ENCODE measurements at regions not wholly inside any gene's neighbourhood (a gene's known extent, or its start where the extent isn't known, plus 50 kb on each side); places are given as distances from the start of the nearest gene placed in this dataset.
"Not testable (repeated sequence)": the region's sequence is repeated elsewhere in the genome, so short reads cannot be mapped to it uniquely, and the experiment has no call there.

GRCh38 chr9:117864385-117865057 lies 160.3 kb downstream of the TLR4 start:
- no peak for DNase-seq

DNA sequence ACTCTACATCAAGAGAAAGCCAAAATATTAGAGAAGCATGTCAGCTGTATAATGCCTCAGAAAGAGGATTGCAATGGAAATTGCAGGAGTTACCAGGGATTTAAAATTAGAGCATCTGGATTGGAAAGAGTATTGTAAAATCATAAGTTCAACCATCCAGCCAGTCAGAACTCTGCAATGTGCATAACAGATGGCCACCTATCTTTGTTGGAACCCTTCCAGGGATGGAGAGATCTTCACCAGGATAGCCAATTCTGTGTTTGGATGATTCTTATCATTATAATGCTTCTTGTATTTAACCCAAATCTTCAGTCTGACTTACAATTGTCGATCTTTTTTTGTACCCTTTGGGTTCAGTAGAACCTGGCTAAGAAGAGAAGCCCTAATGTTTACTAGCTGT lies 164.4 kb downstream of the TLR4 start:
- no peak for DNase-seq

DNA sequence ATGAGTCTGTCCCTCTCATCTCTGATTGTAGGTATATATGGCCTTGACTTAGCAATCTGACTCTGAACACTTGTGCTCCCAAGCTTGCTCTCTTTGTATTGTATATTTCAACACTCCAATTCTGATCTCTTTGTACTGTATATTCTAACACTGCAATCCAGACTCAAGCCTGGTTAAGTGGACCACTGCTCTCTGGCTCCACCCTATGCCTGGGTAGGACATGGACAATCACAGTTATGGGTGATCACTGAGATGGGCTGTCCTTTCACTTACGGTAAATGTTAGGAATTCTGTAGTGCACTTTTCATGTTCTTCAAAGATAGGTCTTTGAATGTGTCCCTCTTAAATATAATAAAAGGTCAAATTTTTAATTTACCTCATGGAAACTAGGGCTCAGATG lies 165.1 kb downstream of the TLR4 start:
- no peak for DNase-seq

DNA sequence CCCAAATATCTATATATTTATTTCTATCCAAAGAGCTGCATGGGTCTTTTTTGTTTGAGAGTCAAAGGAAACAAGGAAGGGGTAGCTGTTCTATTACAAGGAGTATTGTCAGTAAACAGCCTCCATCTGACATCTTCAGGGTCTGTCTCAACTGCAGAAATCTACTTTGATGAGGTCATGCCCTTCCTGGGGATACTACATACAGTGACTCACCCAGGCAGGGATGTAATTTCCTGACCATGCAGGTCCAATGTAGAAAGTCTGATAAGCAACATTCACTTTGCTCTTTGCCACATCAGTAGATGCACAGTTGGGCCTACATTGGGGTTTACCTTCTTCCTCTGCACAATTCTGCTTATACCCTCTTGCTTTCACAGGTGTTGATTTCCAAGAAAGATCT lies 165.5 kb downstream of the TLR4 start:
- no peak for DNase-seq

- no peak for DNase-seq
These were observed 169.5 kb downstream of the TLR4 start for GRCh38 chr9:117873664-117874063.

DNA sequence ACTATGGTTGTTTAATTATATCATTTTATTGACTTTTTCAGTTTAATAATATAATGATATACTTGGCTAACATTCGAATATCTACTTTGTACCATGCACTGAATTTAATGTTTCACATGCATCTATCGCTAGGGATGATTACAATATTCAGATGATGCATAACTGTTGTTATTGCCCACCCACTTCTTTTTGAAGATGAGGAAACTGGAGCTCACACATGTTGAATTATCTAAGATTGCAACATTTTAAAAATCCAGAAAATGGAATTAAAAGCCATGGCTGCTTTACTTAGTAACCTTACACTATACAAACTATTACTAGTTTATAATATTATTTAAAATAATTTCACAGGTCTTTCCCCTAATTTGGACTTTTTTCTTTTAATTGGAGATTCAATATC lies 171.7 kb downstream of the TLR4 start:
- DNase-seq, result no peak

DNA sequence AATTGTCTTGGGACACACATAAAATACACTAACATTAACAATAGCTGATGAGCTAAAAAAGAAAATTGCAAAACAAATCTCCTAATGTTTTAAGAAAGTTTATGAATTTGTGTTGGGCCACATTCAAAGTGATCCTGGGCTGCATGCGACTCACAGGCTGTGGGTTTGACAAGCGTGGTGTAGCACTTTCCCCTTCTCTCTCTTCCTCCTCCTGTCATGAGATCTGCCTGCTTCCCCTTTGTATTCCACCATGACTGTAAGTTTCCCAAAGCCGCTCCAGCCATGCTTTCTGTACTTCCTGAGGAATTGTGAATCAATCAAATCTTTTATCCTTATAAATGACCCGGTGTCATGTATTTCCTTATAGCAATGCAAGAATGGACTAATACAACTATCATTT lies 178.0 kb downstream of the TLR4 start:
- no peak for DNase-seq

- DNase-seq, result no peak
These were observed 182.4 kb downstream of the TLR4 start for GRCh38 chr9:117886616-117887015.

DNA sequence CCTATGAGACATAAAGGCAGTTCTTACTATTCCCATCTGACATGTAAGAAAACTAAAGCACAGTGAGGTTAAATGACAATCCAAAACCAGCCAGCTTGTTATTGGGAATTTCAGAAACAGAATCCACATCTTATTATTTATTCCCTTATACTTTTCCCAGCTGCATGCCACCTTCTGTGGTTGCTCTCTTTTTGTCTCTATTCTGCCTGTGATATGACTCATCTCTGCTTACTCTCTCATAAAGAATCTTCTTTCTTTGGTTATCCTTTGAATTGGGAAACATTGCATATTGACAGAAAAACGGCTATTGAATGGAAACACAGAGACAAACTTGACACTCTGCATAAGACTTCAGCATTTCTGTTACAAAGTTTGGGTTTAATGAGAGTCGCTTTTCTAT lies 183.2 kb downstream of the TLR4 start:
- DNase-seq, result no peak

- no peak for DNase-seq
These were observed 183.7 kb downstream of the TLR4 start for GRCh38 chr9:117887941-117888340.

GRCh38 chr9:117903453-117903852 lies 199.2 kb downstream of the TLR4 start:
- no peak for DNase-seq

DNA sequence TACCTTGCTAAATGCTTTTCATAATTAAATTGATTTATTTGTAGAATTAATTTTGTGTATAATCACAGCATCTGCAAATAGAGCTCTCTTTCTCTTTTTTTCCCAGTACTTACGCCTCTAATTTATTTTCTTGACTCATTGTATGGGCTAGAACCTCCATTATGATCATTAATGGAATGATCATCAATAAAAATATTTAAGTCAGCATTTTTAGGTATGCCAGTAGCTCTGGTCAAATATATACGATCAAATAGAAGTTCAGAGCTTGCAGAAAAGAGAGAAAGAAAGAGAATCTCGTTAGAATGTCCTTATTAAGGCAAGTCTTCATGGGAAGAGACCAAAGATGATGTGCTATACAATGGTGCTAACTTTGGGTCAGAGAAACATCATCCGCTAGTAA lies 202.6 kb downstream of the TLR4 start:
- no peak for DNase-seq

DNA sequence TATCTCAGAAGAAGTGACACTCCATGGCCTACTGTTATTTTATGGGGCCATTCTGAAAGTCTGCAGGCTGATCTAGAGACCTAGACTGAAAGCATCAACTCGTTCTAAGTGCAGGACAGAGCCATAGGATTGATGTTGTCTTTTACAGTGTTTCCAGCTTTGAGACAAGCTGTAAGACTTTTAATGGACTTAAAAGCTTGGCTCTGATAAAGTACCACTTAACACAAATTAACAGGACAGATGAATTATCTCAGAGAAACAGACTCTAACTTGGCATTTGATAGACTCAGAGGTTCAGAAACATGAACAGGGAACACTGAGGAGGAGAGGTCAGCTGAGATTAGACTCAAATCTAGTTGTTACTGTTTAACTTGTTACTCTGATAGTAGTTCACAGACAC lies 203.2 kb downstream of the TLR4 start:
- no peak for DNase-seq

- no peak for DNase-seq
These were observed 212.1 kb downstream of the TLR4 start for GRCh38 chr9:117916291-117916690.

DNA sequence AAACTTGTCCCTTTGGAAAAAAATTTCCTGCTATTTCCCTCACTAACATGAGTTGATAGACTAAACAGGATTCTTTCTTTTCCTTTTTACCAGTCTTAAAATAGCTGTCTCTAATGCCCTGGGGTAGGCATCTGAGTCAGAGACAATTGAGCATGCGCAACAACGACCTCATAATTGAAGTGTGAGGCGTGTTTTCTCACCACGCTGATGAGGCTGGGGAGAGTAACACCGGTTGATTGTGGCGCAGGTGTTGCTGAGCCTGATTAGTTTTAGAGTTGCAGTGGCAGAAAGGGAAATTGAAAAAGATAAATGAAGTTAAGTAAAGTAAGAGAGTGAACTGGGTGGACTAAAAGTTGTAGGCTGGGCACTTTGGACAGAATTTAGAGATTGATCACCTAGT lies 213.7 kb downstream of the TLR4 start:
- DNase-seq, result no peak

- DNase-seq, result no peak
These were observed 215.3 kb downstream of the TLR4 start for GRCh38 chr9:117919538-117919937.

- DNase-seq, result no peak
These were observed 221.9 kb downstream of the TLR4 start for GRCh38 chr9:117926031-117926658.

- DNase-seq, result no peak
These were observed 223.2 kb downstream of the TLR4 start for GRCh38 chr9:117927354-117927753.

DNA sequence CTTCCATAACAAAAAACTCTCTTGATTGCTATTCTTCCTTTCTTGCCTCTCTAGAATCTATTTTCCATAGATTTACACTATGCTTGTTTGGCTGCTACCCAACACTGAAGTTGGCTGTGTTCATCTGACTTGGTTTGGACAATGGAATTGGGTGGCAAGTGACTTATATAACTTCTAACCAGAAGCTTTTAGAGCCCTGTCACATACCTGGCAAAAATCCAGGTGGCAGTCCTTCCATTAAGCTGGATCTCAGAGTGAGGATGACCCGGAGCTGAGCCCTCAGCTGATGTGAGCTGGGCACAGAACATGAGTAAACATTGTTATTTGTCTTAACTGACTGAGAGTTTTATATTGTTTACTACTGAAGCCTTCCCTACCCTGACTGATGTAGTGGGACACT lies 225.7 kb downstream of the TLR4 start:
- no peak for DNase-seq

GRCh38 chr9:117932585-117932984 lies 228.4 kb downstream of the TLR4 start:
- DNase-seq, result no peak

DNA sequence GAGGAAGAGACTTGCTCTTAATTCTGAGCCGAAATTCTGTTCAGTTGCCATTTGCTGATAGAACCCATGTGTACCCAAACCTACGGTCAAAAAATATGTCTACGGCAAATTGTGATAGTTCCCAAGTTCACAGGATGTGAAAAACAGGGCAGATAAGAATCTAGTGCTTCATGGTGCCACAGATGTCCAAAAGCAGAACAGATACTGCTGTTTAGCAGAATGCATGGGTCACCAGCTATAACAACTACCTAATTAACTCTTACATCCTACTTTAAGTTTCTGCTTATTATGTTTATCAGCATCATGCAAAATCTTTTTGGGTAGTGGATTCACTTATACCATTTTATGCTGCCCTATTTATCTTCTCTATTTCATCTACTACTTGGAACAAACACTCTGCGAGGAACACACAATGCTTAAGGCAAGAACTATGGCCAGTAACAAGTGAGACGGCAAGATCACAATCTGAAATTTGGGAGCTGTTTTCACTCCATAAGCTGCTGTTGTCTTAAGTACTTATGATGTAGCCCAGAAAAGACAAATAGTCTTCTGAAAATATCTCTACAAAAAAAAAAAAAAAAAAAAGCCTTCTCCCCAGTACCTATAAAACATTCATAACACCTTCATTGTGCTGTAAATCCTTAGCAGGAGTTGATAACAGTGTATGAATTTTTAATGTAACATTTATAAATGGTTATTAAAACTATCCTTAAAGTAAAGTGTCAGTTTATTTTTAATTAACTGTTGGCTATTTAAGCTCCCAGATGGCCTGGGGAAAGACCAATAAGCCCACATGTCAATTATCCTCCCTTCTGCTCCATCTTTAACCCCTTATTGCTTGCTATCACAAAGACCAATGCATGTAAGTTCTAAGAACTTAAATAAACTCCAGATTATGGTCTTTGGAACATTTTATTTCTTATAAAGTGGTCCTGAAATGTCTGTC lies 232.3 kb downstream of the TLR4 start:
- DNase-seq, result no peak

- DNase-seq, result no peak
These were observed 233.9 kb downstream of the TLR4 start for GRCh38 chr9:117938086-117938485.

DNA sequence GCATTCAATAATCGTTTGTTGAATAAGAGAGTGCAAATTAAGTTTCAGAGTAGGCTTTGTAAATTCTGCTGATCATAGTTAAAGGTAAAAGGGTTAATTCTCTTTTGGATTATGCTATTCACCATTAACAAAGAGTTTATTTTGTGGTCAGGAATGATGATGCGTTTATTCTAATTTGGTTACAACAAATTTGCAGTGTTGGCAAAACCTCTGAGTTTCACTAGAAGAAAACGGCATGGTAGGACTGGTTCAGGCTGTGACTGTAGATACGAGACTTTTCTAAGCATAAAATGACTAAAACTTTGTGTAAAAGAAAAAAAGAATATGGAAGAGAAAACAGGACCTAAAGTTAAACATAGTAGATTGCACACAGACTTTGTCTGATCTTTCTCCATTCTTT lies 234.7 kb downstream of the TLR4 start:
- no peak for DNase-seq

DNA sequence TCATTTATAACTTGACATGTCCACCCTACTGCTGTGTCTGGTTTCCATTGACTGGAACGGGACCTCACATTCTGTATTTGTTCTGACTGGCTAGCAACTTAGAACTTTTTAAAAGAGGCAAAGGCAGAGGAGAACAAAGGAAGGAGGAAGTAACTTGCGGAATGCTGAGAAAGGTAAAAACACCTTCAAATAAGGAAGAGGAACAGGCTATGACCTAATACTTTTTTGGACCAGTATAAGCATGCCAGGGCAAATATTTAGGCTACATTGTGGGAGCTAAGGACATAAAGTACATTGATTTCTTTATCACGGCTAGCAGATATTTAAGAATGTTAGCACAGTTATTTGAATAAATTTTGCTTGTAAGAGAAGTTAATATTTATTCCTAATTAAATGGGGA lies 240.5 kb downstream of the TLR4 start:
- DNase-seq, result not testable (repeated sequence)
